Astrocyte (in vitro differentiated cells and primary cell): ENCODE measurements at regions not wholly inside any gene's neighbourhood (a gene's known extent, or its start where the extent isn't known, plus 50 kb on each side); places are given as distances from the start of the nearest gene placed in this dataset.

Experiments used
- DNase-seq: peaks from one replicate; pipeline ENCODE4 v3.0.0-alpha.2; 2010; ENCODE audit warnings: low read depth
- FAIRE-seq: peaks from 2 replicates; lab custom pipeline; 2011; peaks lifted over from hg19 to GRCh38; lab: Jason Lieb, UNC
- H2AFZ ChIP-seq: 2 replicates; pipeline ENCODE4 v1.6.0; 2012; ENCODE audit warnings: low read depth, low read length, inconsistent platforms
- H3K27ac ChIP-seq: 2 replicates; pipeline ENCODE4 v1.5.1; 2011; ENCODE audit warnings: low read depth, low read length, inconsistent platforms
- H3K27me3 ChIP-seq: 2 replicates; pipeline ENCODE4 v1.6.0; 2011; ENCODE audit warnings: low read length, inconsistent platforms; ENCODE audit not compliant: insufficient read depth
- H3K36me3 ChIP-seq: 2 replicates; pipeline ENCODE4 v1.5.1; 2011; ENCODE audit warnings: low read length, inconsistent platforms; ENCODE audit not compliant: insufficient read depth
- H3K4me1 ChIP-seq: 2 replicates; pipeline ENCODE4 v1.5.1; 2011; ENCODE audit warnings: low read length, inconsistent platforms; ENCODE audit not compliant: insufficient read depth
- H3K4me2 ChIP-seq: 2 replicates; pipeline ENCODE4 v1.6.0; 2012; ENCODE audit warnings: low read length, inconsistent platforms
- H3K4me3 ChIP-seq: 2 replicates; pipeline ENCODE4 v1.5.1; 2011; ENCODE audit warnings: low read depth, mild to moderate bottlenecking, low read length, inconsistent platforms; ENCODE audit not compliant: insufficient read depth
- H3K79me2 ChIP-seq: 2 replicates; pipeline ENCODE4 v1.6.0; 2012; ENCODE audit warnings: mild to moderate bottlenecking, low read length, inconsistent platforms; ENCODE audit not compliant: insufficient read depth
- H3K9ac ChIP-seq: 2 replicates; pipeline ENCODE4 v1.6.0; 2012; ENCODE audit warnings: mild to moderate bottlenecking, low read length, inconsistent platforms
- H3K9me3 ChIP-seq: 2 replicates; pipeline ENCODE4 v1.5.1; 2012; ENCODE audit warnings: low read depth, mild to moderate bottlenecking, low read length, inconsistent platforms; ENCODE audit not compliant: insufficient read depth
- H4K20me1 ChIP-seq: 2 replicates; pipeline ENCODE4 v1.6.0; 2012; ENCODE audit warnings: low read length, inconsistent platforms; ENCODE audit not compliant: insufficient read depth
- H3K27ac Mint-ChIP-seq: one replicate; pipeline ENCODE4 v1.8.0; 2021; ENCODE audit warnings: mild to moderate bottlenecking, mixed read lengths; ENCODE audit not compliant: unreplicated experiment
- H3K27me3 Mint-ChIP-seq: one replicate; pipeline ENCODE4 v1.8.0; 2021; ENCODE audit warnings: low read depth, mixed read lengths; ENCODE audit not compliant: unreplicated experiment
- H3K36me3 Mint-ChIP-seq: one replicate; pipeline ENCODE4 v1.8.0; 2021; ENCODE audit warnings: low read depth, mixed read lengths; ENCODE audit not compliant: unreplicated experiment
- H3K4me1 Mint-ChIP-seq: one replicate; pipeline ENCODE4 v1.8.0; 2021; ENCODE audit warnings: low read depth, mixed read lengths; ENCODE audit not compliant: unreplicated experiment
- H3K4me3 Mint-ChIP-seq: one replicate; pipeline ENCODE4 v1.8.0; 2021; ENCODE audit warnings: mild to moderate bottlenecking, moderate library complexity, mixed read lengths; ENCODE audit not compliant: unreplicated experiment
- H3K9me3 Mint-ChIP-seq: one replicate; pipeline ENCODE4 v1.8.0; 2021; ENCODE audit warnings: mild to moderate bottlenecking, mixed read lengths; ENCODE audit not compliant: unreplicated experiment
- CTCF ChIP-seq: IDR thresholded peaks from 2 replicates; pipeline ENCODE4 v1.5.1; 2011; ENCODE audit warnings: low read depth, mild to moderate bottlenecking, inconsistent platforms, low read length, moderate library complexity; ENCODE audit not compliant: insufficient read depth
- EZH2 ChIP-seq: IDR thresholded peaks from 2 replicates; pipeline ENCODE4 v1.6.1; 2012; ENCODE audit warnings: mild to moderate bottlenecking, low read length, inconsistent platforms; ENCODE audit not compliant: insufficient read depth

GRCh38 chr11:81574301-81574700 is 1159.4 kb downstream of the FAM181B start:
- no peak overlapping the region for H2AFZ ChIP-seq
- no peaks in the 10 kb centered on the region for H3K27me3 ChIP-seq
- no peaks in the 10 kb centered on the region for H3K27me3 Mint-ChIP-seq
- H3K27ac ChIP-seq: no peak overlapping the region
- FAIRE-seq (no peak), DNase-seq (no peak)
- no peak for TF ChIP-seq CTCF
- no peak for TF ChIP-seq EZH2
- peaks cover 3% of the 10 kb centered on the region for H3K4me1 Mint-ChIP-seq
- no peaks in the 10 kb centered on the region for H3K79me2 ChIP-seq
- H3K4me2 ChIP-seq: no peak overlapping the region
- H3K36me3 Mint-ChIP-seq: no peaks in the 10 kb centered on the region
- H3K4me3 Mint-ChIP-seq: no peak overlapping the region
- no peaks in the 10 kb centered on the region for H3K4me1 ChIP-seq
- no peaks in the 10 kb centered on the region for H4K20me1 ChIP-seq
- H3K27ac Mint-ChIP-seq: no peak overlapping the region
- H3K36me3 ChIP-seq: no peaks in the 10 kb centered on the region
- H3K4me3 ChIP-seq: no peak overlapping the region
- H3K9me3 ChIP-seq: no peaks in the 10 kb centered on the region
- H3K9ac ChIP-seq: no peak overlapping the region
- no peaks in the 10 kb centered on the region for H3K9me3 Mint-ChIP-seq

- no peaks in the 10 kb centered on the region for H3K36me3 Mint-ChIP-seq
- no peaks in the 10 kb centered on the region for H3K27me3 ChIP-seq
- peaks cover 3% of the 10 kb centered on the region for H3K4me1 Mint-ChIP-seq
- no peaks in the 10 kb centered on the region for H3K9me3 Mint-ChIP-seq
- FAIRE-seq (no peak), DNase-seq (no peak)
- no peak overlapping the region for H3K4me3 Mint-ChIP-seq
- no peak overlapping the region for H3K4me2 ChIP-seq
- TF ChIP-seq CTCF: no peak
- TF ChIP-seq EZH2: no peak
- H3K9me3 ChIP-seq: no peaks in the 10 kb centered on the region
- no peaks in the 10 kb centered on the region for H3K36me3 ChIP-seq
- H4K20me1 ChIP-seq: no peaks in the 10 kb centered on the region
- H3K4me3 ChIP-seq: no peak overlapping the region
- no peak overlapping the region for H2AFZ ChIP-seq
- H3K27ac ChIP-seq: no peak overlapping the region
- H3K27me3 Mint-ChIP-seq: no peaks in the 10 kb centered on the region
- no peak overlapping the region for H3K9ac ChIP-seq
- H3K79me2 ChIP-seq: no peaks in the 10 kb centered on the region
- no peak overlapping the region for H3K27ac Mint-ChIP-seq
- H3K4me1 ChIP-seq: no peaks in the 10 kb centered on the region
These were observed 1160.3 kb downstream of the FAM181B start for GRCh38 chr11:81573367-81573766.

- Histone ChIP-seq H3K4me2 (no peak overlapping the region), H3K4me1 (no peaks in the 10 kb centered on the region), H3K27me3 (no peaks in the 10 kb centered on the region), H3K27ac (no peak overlapping the region), H3K79me2 (no peaks in the 10 kb centered on the region), H3K9ac (no peak overlapping the region), H2AFZ (no peak overlapping the region), H3K9me3 (no peaks in the 10 kb centered on the region), H3K4me3 (no peak overlapping the region), H4K20me1 (no peaks in the 10 kb centered on the region), H3K36me3 (no peaks in the 10 kb centered on the region)
- TF ChIP-seq EZH2 (no peak), CTCF (no peak)
- no peak for FAIRE-seq
- H3K27ac Mint-ChIP-seq: no peak overlapping the region
- H3K4me1 Mint-ChIP-seq: peaks cover 3% of the 10 kb centered on the region
- H3K27me3 Mint-ChIP-seq: no peaks in the 10 kb centered on the region
- H3K36me3 Mint-ChIP-seq: no peaks in the 10 kb centered on the region
- H3K4me3 Mint-ChIP-seq: no peak overlapping the region
- no peaks in the 10 kb centered on the region for H3K9me3 Mint-ChIP-seq
- DNase-seq: no peak
These were observed 1163.0 kb downstream of the FAM181B start for GRCh38 chr11:81570669-81571068.
